Gastrocnemius medialis (tissue), 4 donors: ENCODE measurements at regions not wholly inside any gene's neighbourhood (a gene's known extent, or its start where the extent isn't known, plus 50 kb on each side); places are given as distances from the start of the nearest gene placed in this dataset.

ENCODE experiments used
- CTCF ChIP-seq, 5 experiments: fragments of 450-650 bp in 3 of 5; fragments of 200-600 bp in 2 of 5; sonication (generic) in 2 of 5; IDR thresholded peaks in 4 of 5; conservative IDR thresholded peaks in 1 of 5; 1 replicate in 4 of 5; 2 replicates in 1 of 5; pipeline ENCODE4 v1.5.1; 2016 to 2019; ENCODE audit warnings: antibody characterized with exemption in 5 of 5, mild to moderate bottlenecking in 3 of 5, moderate library complexity in 3 of 5
- POLR2A ChIP-seq, 2 donors: fragments of 450-650 bp; IDR thresholded peaks; one replicate each; pipeline ENCODE4 v1.6.1; 2017; ENCODE audit warnings: antibody characterized with exemption in 2 of 2, mild to moderate bottlenecking in 2 of 2, moderate library complexity in 2 of 2

GRCh38 chr9:117907420-117907819 lies 203.2 kb downstream of the TLR4 start:
- TF ChIP-seq CTCF (IDR thresholded peaks at IDR 0.05 in 4 of 5, conservative IDR thresholded peaks at IDR 0.05 in 1 of 5) (no peak), POLR2A (IDR thresholded peaks at IDR 0.05) (no peak)
